ENCODE measurements at regions not wholly inside any gene's neighbourhood (a gene's known extent, or its start where the extent isn't known, plus 50 kb on each side); places are given as distances from the start of the nearest gene placed in this dataset.

- Histone ChIP-seq H3K27me3 (ENCODE audit: control insufficient read depth in 3 of 3, insufficient read depth in 3 of 3, low read length in 3 of 3) (peaks cover 0 to 2% (median 0%) of the 10 kb centered on the region in 3 donors), H3K36me3 (ENCODE audit: control insufficient read depth in 3 of 3, insufficient read depth in 3 of 3, low read length in 3 of 3) (no peaks in the 10 kb centered on the region), H3K9me3 (ENCODE audit: control insufficient read depth in 3 of 3, low read length in 3 of 3) (no peaks in the 10 kb centered on the region), H3K9ac (ENCODE audit: low read depth in 1 of 3, low read length in 3 of 3) (no peak overlapping the region), H3K4me3 (ENCODE audit: low read length in 3 of 3) (no peak overlapping the region), H3K27ac (ENCODE audit: low read depth, low read length) (no peak overlapping the region), H3K4me1 (ENCODE audit: control insufficient read depth in 3 of 3, insufficient read depth in 3 of 3, low read length in 3 of 3) (no peaks in the 10 kb centered on the region)
Observed at GRCh38 chr6:88535306-88535705, 369.2 kb upstream of the CNR1 start.

GRCh38 chr6:88532241-88532860 lies 366.2 kb upstream of the CNR1 start:
- no peaks in the 10 kb centered on the region for H3K9me3 ChIP-seq (ENCODE audit: control insufficient read depth in 3 of 3, low read length in 3 of 3)
- H3K9ac ChIP-seq (ENCODE audit: low read depth in 1 of 3, low read length in 3 of 3), result no peak overlapping the region
- no peak overlapping the region for H3K27ac ChIP-seq (ENCODE audit: low read depth, low read length)
- H3K4me3 ChIP-seq (ENCODE audit: low read length in 3 of 3), result no peak overlapping the region
- no peaks in the 10 kb centered on the region for H3K36me3 ChIP-seq (ENCODE audit: control insufficient read depth in 3 of 3, insufficient read depth in 3 of 3, low read length in 3 of 3)
- H3K4me1 ChIP-seq (ENCODE audit: control insufficient read depth in 3 of 3, insufficient read depth in 3 of 3, low read length in 3 of 3), result no peaks in the 10 kb centered on the region
- no peaks in the 10 kb centered on the region for H3K27me3 ChIP-seq (ENCODE audit: control insufficient read depth in 3 of 3, insufficient read depth in 3 of 3, low read length in 3 of 3)

GRCh38 chr6:88529726-88530125 lies 363.6 kb upstream of the CNR1 start:
- H3K27me3 ChIP-seq (ENCODE audit: control insufficient read depth in 3 of 3, insufficient read depth in 3 of 3, low read length in 3 of 3), result no peaks in the 10 kb centered on the region
- no peak overlapping the region for H3K9ac ChIP-seq (ENCODE audit: low read depth in 1 of 3, low read length in 3 of 3)
- H3K27ac ChIP-seq (ENCODE audit: low read depth, low read length), result no peak overlapping the region
- no peaks in the 10 kb centered on the region for H3K4me1 ChIP-seq (ENCODE audit: control insufficient read depth in 3 of 3, insufficient read depth in 3 of 3, low read length in 3 of 3)
- H3K9me3 ChIP-seq (ENCODE audit: control insufficient read depth in 3 of 3, low read length in 3 of 3), result no peaks in the 10 kb centered on the region
- H3K36me3 ChIP-seq (ENCODE audit: control insufficient read depth in 3 of 3, insufficient read depth in 3 of 3, low read length in 3 of 3), result no peaks in the 10 kb centered on the region
- H3K4me3 ChIP-seq (ENCODE audit: low read length in 3 of 3), result no peak overlapping the region

GRCh38 chr6:88520445-88520844 lies 354.3 kb upstream of the CNR1 start:
- Histone ChIP-seq H3K36me3 (ENCODE audit: control insufficient read depth in 3 of 3, insufficient read depth in 3 of 3, low read length in 3 of 3) (no peaks in the 10 kb centered on the region), H3K4me1 (ENCODE audit: control insufficient read depth in 3 of 3, insufficient read depth in 3 of 3, low read length in 3 of 3) (no peaks in the 10 kb centered on the region), H3K4me3 (ENCODE audit: low read length in 3 of 3) (no peak overlapping the region)

GRCh38 chr6:88520017-88520338 lies 353.8 kb upstream of the CNR1 start:
- H3K36me3 ChIP-seq (ENCODE audit: control insufficient read depth in 3 of 3, insufficient read depth in 3 of 3, low read length in 3 of 3), result no peaks in the 10 kb centered on the region
- H3K4me1 ChIP-seq (ENCODE audit: control insufficient read depth in 3 of 3, insufficient read depth in 3 of 3, low read length in 3 of 3), result no peaks in the 10 kb centered on the region
- no peak overlapping the region for H3K27ac ChIP-seq (ENCODE audit: low read depth, low read length)
- no peak overlapping the region for H3K9ac ChIP-seq (ENCODE audit: low read depth in 1 of 3, low read length in 3 of 3)
- no peaks in the 10 kb centered on the region for H3K27me3 ChIP-seq (ENCODE audit: control insufficient read depth in 3 of 3, insufficient read depth in 3 of 3, low read length in 3 of 3)
- H3K9me3 ChIP-seq (ENCODE audit: control insufficient read depth in 3 of 3, low read length in 3 of 3), result no peaks in the 10 kb centered on the region
- H3K4me3 ChIP-seq (ENCODE audit: low read length in 3 of 3), result no peak overlapping the region

More at GRCh38 chr6:88520445-88520844, 354.3 kb upstream of the CNR1 start:
- H3K9me3 ChIP-seq (ENCODE audit: control insufficient read depth in 3 of 3, low read length in 3 of 3), result no peaks in the 10 kb centered on the region
- H3K27me3 ChIP-seq (ENCODE audit: control insufficient read depth in 3 of 3, insufficient read depth in 3 of 3, low read length in 3 of 3), result no peaks in the 10 kb centered on the region
- H3K9ac ChIP-seq (ENCODE audit: low read depth in 1 of 3, low read length in 3 of 3), result no peak overlapping the region
- H3K27ac ChIP-seq (ENCODE audit: low read depth, low read length), result no peak overlapping the region

GRCh38 chr6:88519301-88520016 lies 353.3 kb upstream of the CNR1 start:
- no peaks in the 10 kb centered on the region for H3K4me1 ChIP-seq (ENCODE audit: control insufficient read depth in 3 of 3, insufficient read depth in 3 of 3, low read length in 3 of 3)
- no peaks in the 10 kb centered on the region for H3K27me3 ChIP-seq (ENCODE audit: control insufficient read depth in 3 of 3, insufficient read depth in 3 of 3, low read length in 3 of 3)
- no peak overlapping the region for H3K9ac ChIP-seq (ENCODE audit: low read depth in 1 of 3, low read length in 3 of 3)
- no peaks in the 10 kb centered on the region for H3K9me3 ChIP-seq (ENCODE audit: control insufficient read depth in 3 of 3, low read length in 3 of 3)
- H3K4me3 ChIP-seq (ENCODE audit: low read length in 3 of 3), result no peak overlapping the region
- no peaks in the 10 kb centered on the region for H3K36me3 ChIP-seq (ENCODE audit: control insufficient read depth in 3 of 3, insufficient read depth in 3 of 3, low read length in 3 of 3)
- no peak overlapping the region for H3K27ac ChIP-seq (ENCODE audit: low read depth, low read length)

GRCh38 chr6:88517737-88518136 lies 351.6 kb upstream of the CNR1 start:
- no peaks in the 10 kb centered on the region for H3K4me1 ChIP-seq (ENCODE audit: control insufficient read depth in 3 of 3, insufficient read depth in 3 of 3, low read length in 3 of 3)
- no peak overlapping the region for H3K27ac ChIP-seq (ENCODE audit: low read depth, low read length)
- H3K9ac ChIP-seq (ENCODE audit: low read depth in 1 of 3, low read length in 3 of 3), result no peak overlapping the region
- no peak overlapping the region for H3K4me3 ChIP-seq (ENCODE audit: low read length in 3 of 3)
- no peaks in the 10 kb centered on the region for H3K9me3 ChIP-seq (ENCODE audit: control insufficient read depth in 3 of 3, low read length in 3 of 3)
- H3K36me3 ChIP-seq (ENCODE audit: control insufficient read depth in 3 of 3, insufficient read depth in 3 of 3, low read length in 3 of 3), result no peaks in the 10 kb centered on the region
- no peaks in the 10 kb centered on the region for H3K27me3 ChIP-seq (ENCODE audit: control insufficient read depth in 3 of 3, insufficient read depth in 3 of 3, low read length in 3 of 3)

- H3K36me3 ChIP-seq (ENCODE audit: control insufficient read depth in 3 of 3, insufficient read depth in 3 of 3, low read length in 3 of 3), result no peaks in the 10 kb centered on the region
- no peaks in the 10 kb centered on the region for H3K27me3 ChIP-seq (ENCODE audit: control insufficient read depth in 3 of 3, insufficient read depth in 3 of 3, low read length in 3 of 3)
- H3K4me1 ChIP-seq (ENCODE audit: control insufficient read depth in 3 of 3, insufficient read depth in 3 of 3, low read length in 3 of 3), result no peaks in the 10 kb centered on the region
- H3K27ac ChIP-seq (ENCODE audit: low read depth, low read length), result no peak overlapping the region
- H3K9me3 ChIP-seq (ENCODE audit: control insufficient read depth in 3 of 3, low read length in 3 of 3), result no peaks in the 10 kb centered on the region
- H3K4me3 ChIP-seq (ENCODE audit: low read length in 3 of 3), result no peak overlapping the region
- H3K9ac ChIP-seq (ENCODE audit: low read depth in 1 of 3, low read length in 3 of 3), result no peak overlapping the region
Observed at GRCh38 chr6:88513920-88514319, 347.8 kb upstream of the CNR1 start.

- Histone ChIP-seq H3K9ac (ENCODE audit: low read depth in 1 of 3, low read length in 3 of 3) (no peak overlapping the region), H3K9me3 (ENCODE audit: control insufficient read depth in 3 of 3, low read length in 3 of 3) (no peaks in the 10 kb centered on the region), H3K4me3 (ENCODE audit: low read length in 3 of 3) (no peak overlapping the region), H3K36me3 (ENCODE audit: control insufficient read depth in 3 of 3, insufficient read depth in 3 of 3, low read length in 3 of 3) (no peaks in the 10 kb centered on the region), H3K27ac (ENCODE audit: low read depth, low read length) (no peak overlapping the region), H3K4me1 (ENCODE audit: control insufficient read depth in 3 of 3, insufficient read depth in 3 of 3, low read length in 3 of 3) (no peaks in the 10 kb centered on the region), H3K27me3 (ENCODE audit: control insufficient read depth in 3 of 3, insufficient read depth in 3 of 3, low read length in 3 of 3) (no peaks in the 10 kb centered on the region)
Observed at GRCh38 chr6:88513471-88513870, 347.3 kb upstream of the CNR1 start.

- no peaks in the 10 kb centered on the region for H3K4me1 ChIP-seq (ENCODE audit: control insufficient read depth in 3 of 3, insufficient read depth in 3 of 3, low read length in 3 of 3)
- no peak overlapping the region for H3K9ac ChIP-seq (ENCODE audit: low read depth in 1 of 3, low read length in 3 of 3)
- H3K36me3 ChIP-seq (ENCODE audit: control insufficient read depth in 3 of 3, insufficient read depth in 3 of 3, low read length in 3 of 3), result no peaks in the 10 kb centered on the region
- H3K27ac ChIP-seq (ENCODE audit: low read depth, low read length), result no peak overlapping the region
- no peaks in the 10 kb centered on the region for H3K27me3 ChIP-seq (ENCODE audit: control insufficient read depth in 3 of 3, insufficient read depth in 3 of 3, low read length in 3 of 3)
- no peak overlapping the region for H3K4me3 ChIP-seq (ENCODE audit: low read length in 3 of 3)
- H3K9me3 ChIP-seq (ENCODE audit: control insufficient read depth in 3 of 3, low read length in 3 of 3), result no peaks in the 10 kb centered on the region
Observed at GRCh38 chr6:88512951-88513350, 346.8 kb upstream of the CNR1 start.
